ENCODE measurements at regions not wholly inside any gene's neighbourhood (a gene's known extent, or its start where the extent isn't known, plus 50 kb on each side); places are given as distances from the start of the nearest gene placed in this dataset.
"Not testable (repeated sequence)": the region's sequence is repeated elsewhere in the genome, so short reads cannot be mapped to it uniquely, and the experiment has no call there.

DNA sequence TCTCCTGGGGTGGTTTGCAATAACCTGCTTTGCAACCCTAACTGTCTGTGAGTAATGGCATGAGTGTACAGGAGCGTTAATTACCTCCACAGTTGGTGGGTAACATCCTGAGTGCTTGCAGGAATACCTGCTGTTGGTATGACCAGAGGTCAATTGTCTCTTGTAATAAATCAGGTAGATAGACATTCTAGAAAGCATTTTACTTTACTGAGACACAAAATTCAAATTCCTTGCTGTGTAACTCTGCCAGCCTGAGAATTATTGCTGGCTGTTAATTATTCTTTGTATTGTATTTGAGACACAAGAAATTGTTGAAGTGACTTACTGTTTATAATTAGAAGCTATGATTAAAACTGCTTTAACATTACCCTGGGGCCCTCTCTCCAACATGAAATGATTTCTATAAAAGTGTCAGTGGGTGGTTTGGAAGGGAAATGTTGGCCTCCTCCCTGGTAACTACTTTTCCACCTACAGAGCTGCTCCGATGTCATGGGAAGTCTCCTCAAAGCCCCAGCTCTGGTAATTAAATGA lies 150.8 kb upstream of the ADCY2 start:
- no peaks in the 10 kb centered on the region for H3K36me3 ChIP-seq (ENCODE audit: control insufficient read depth, low read depth, low read length)
- no peaks in the 10 kb centered on the region for H3K4me1 ChIP-seq (ENCODE audit: control insufficient read depth, low read depth, low read length)
- H3K9me3 ChIP-seq (ENCODE audit: control insufficient read depth, low read depth, low read length) = no peaks in the 10 kb centered on the region
- H3K9ac ChIP-seq (ENCODE audit: low read length) = no peak overlapping the region
- H3K27ac ChIP-seq (ENCODE audit: low read length) = no peak overlapping the region
- no peak overlapping the region for H3K4me3 ChIP-seq (ENCODE audit: low read length)
- H3K27me3 ChIP-seq (ENCODE audit: control insufficient read depth, insufficient read depth, low read length) = no peaks in the 10 kb centered on the region

- Histone ChIP-seq H3K4me3 (ENCODE audit: low read length) (no peak overlapping the region), H3K9ac (ENCODE audit: low read length) (no peak overlapping the region), H3K4me1 (ENCODE audit: control insufficient read depth, low read depth, low read length) (no peaks in the 10 kb centered on the region), H3K9me3 (ENCODE audit: control insufficient read depth, low read depth, low read length) (no peaks in the 10 kb centered on the region), H3K36me3 (ENCODE audit: control insufficient read depth, low read depth, low read length) (no peaks in the 10 kb centered on the region), H3K27me3 (ENCODE audit: control insufficient read depth, insufficient read depth, low read length) (no peaks in the 10 kb centered on the region), H3K27ac (ENCODE audit: low read length) (no peak overlapping the region)
These were observed 149.7 kb upstream of the ADCY2 start for GRCh38 chr5:7246287-7246686.

DNA sequence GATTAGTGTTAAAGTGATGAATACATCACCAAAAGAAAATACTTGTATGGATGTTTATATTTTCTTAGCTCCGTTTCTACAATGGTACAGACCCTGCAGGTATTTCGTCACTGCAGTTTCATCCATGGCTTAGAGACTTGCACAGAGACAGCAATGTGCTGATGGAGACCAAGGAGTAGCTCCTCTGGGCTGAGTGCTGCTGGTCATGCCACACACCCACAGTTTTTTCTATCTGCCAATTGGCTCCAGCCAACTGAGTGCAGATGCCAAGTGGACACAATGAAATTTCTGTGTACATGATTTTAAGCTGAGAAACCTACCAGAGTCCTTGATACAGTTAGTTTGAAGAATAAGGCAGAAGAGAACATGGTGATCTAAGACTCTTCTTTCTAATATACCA lies 145.9 kb upstream of the ADCY2 start:
- no peak overlapping the region for H3K9ac ChIP-seq (ENCODE audit: low read length)
- H3K36me3 ChIP-seq (ENCODE audit: control insufficient read depth, low read depth, low read length) = no peaks in the 10 kb centered on the region
- no peak overlapping the region for H3K4me3 ChIP-seq (ENCODE audit: low read length)
- H3K27me3 ChIP-seq (ENCODE audit: control insufficient read depth, insufficient read depth, low read length) = no peaks in the 10 kb centered on the region
- H3K27ac ChIP-seq (ENCODE audit: low read length) = no peak overlapping the region
- no peaks in the 10 kb centered on the region for H3K9me3 ChIP-seq (ENCODE audit: control insufficient read depth, low read depth, low read length)
- H3K4me1 ChIP-seq (ENCODE audit: control insufficient read depth, low read depth, low read length) = no peaks in the 10 kb centered on the region

- H3K4me1 ChIP-seq (ENCODE audit: control insufficient read depth, low read depth, low read length) = no peaks in the 10 kb centered on the region
- no peaks in the 10 kb centered on the region for H3K27me3 ChIP-seq (ENCODE audit: control insufficient read depth, insufficient read depth, low read length)
- H3K4me3 ChIP-seq (ENCODE audit: low read length) = no peak overlapping the region
- H3K9me3 ChIP-seq (ENCODE audit: control insufficient read depth, low read depth, low read length) = no peaks in the 10 kb centered on the region
- no peaks in the 10 kb centered on the region for H3K36me3 ChIP-seq (ENCODE audit: control insufficient read depth, low read depth, low read length)
- no peak overlapping the region for H3K27ac ChIP-seq (ENCODE audit: low read length)
- H3K9ac ChIP-seq (ENCODE audit: low read length) = no peak overlapping the region
These were observed 145.3 kb upstream of the ADCY2 start for GRCh38 chr5:7250611-7251010.

GRCh38 chr5:7251132-7251531 lies 144.8 kb upstream of the ADCY2 start:
- Histone ChIP-seq H3K9ac (ENCODE audit: low read length) (no peak overlapping the region), H3K27me3 (ENCODE audit: control insufficient read depth, insufficient read depth, low read length) (no peaks in the 10 kb centered on the region), H3K9me3 (ENCODE audit: control insufficient read depth, low read depth, low read length) (no peaks in the 10 kb centered on the region), H3K4me1 (ENCODE audit: control insufficient read depth, low read depth, low read length) (no peaks in the 10 kb centered on the region), H3K4me3 (ENCODE audit: low read length) (no peak overlapping the region), H3K36me3 (ENCODE audit: control insufficient read depth, low read depth, low read length) (no peaks in the 10 kb centered on the region), H3K27ac (ENCODE audit: low read length) (no peak overlapping the region)

GRCh38 chr5:7261049-7261448 lies 134.9 kb upstream of the ADCY2 start:
- peak overlapping the region; percentile 58 for H3K4me3 ChIP-seq (ENCODE audit: low read length)
- H3K9ac ChIP-seq (ENCODE audit: low read length) = peak overlapping the region; percentile 69
- H3K4me1 ChIP-seq (ENCODE audit: control insufficient read depth, low read depth, low read length) = peaks cover 27% of the 10 kb centered on the region
- peaks cover 11% of the 10 kb centered on the region for H3K36me3 ChIP-seq (ENCODE audit: control insufficient read depth, low read depth, low read length)
- no peaks in the 10 kb centered on the region for H3K27me3 ChIP-seq (ENCODE audit: control insufficient read depth, insufficient read depth, low read length)
- H3K9me3 ChIP-seq (ENCODE audit: control insufficient read depth, low read depth, low read length) = no peaks in the 10 kb centered on the region
- peak overlapping the region; percentile 94 for H3K27ac ChIP-seq (ENCODE audit: low read length)

- Histone ChIP-seq H3K4me1 (ENCODE audit: control insufficient read depth, low read depth, low read length) (peaks cover 27% of the 10 kb centered on the region), H3K9me3 (ENCODE audit: control insufficient read depth, low read depth, low read length) (no peaks in the 10 kb centered on the region), H3K36me3 (ENCODE audit: control insufficient read depth, low read depth, low read length) (peaks cover 11% of the 10 kb centered on the region), H3K9ac (ENCODE audit: low read length) (peak overlapping the region; percentile 69), H3K4me3 (ENCODE audit: low read length) (peak overlapping the region; percentile 58), H3K27me3 (ENCODE audit: control insufficient read depth, insufficient read depth, low read length) (no peaks in the 10 kb centered on the region), H3K27ac (ENCODE audit: low read length) (peak overlapping the region; percentile 94)
These were observed 134.0 kb upstream of the ADCY2 start for GRCh38 chr5:7261900-7262299.

GRCh38 chr5:7263398-7264015 lies 132.4 kb upstream of the ADCY2 start:
- Histone ChIP-seq H3K4me3 (ENCODE audit: low read length) (peak overlapping the region; percentile 58), H3K4me1 (ENCODE audit: control insufficient read depth, low read depth, low read length) (peaks cover 27% of the 10 kb centered on the region), H3K9ac (ENCODE audit: low read length) (peak overlapping the region; percentile 47), H3K27ac (ENCODE audit: low read length) (peak overlapping the region; percentile 46), H3K36me3 (ENCODE audit: control insufficient read depth, low read depth, low read length) (peaks cover 16% of the 10 kb centered on the region)
- not testable (repeated sequence) for H3K9me3 ChIP-seq (ENCODE audit: control insufficient read depth, low read depth, low read length); H3K27me3 ChIP-seq (ENCODE audit: control insufficient read depth, insufficient read depth, low read length)

DNA sequence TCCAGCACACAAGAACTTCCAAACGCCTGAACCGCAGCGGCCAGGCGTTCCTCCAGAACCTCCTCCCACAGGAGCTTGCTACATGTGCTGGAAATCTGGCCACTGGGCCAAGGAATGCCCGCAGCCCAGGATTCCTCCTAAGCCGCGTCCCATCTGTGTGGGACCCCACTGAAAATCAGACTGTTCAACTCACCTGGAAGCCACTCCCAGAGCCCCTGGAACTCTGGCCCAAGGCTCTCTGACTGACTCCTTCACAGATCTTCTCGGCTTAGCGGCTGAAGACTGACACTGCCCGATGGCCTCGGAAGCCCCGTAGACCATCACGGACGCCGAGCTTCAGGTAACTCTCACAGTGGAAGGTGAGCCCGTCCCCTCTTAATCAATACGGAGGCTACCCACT lies 130.2 kb upstream of the ADCY2 start:
- peaks cover 16% of the 10 kb centered on the region for H3K36me3 ChIP-seq (ENCODE audit: control insufficient read depth, low read depth, low read length)
- H3K4me3 ChIP-seq (ENCODE audit: low read length); H3K9me3 ChIP-seq (ENCODE audit: control insufficient read depth, low read depth, low read length); H3K27ac ChIP-seq (ENCODE audit: low read length); H3K9ac ChIP-seq (ENCODE audit: low read length); H3K27me3 ChIP-seq (ENCODE audit: control insufficient read depth, insufficient read depth, low read length): not testable (repeated sequence)
- H3K4me1 ChIP-seq (ENCODE audit: control insufficient read depth, low read depth, low read length) = peaks cover 30% of the 10 kb centered on the region

DNA sequence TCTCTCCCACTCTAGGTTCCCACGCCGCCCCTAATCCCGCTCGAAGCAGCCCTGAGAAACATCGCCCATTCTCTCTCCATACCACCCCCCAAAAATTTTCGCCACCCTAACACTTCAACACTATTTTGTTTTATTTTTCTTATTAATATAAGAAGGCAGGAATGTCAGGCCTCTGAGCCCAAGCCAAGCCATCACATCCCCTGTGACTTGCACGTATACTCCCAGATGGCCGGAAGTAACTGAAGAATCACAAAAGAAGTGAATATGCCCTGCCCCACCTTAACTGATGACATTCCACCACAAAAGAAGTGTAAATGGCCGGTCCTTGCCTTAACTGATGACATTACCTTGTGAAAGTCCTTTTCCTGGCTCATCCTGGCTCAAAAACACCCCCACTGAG lies 127.2 kb upstream of the ADCY2 start:
- not testable (repeated sequence) for H3K9me3 ChIP-seq (ENCODE audit: control insufficient read depth, low read depth, low read length); H3K36me3 ChIP-seq (ENCODE audit: control insufficient read depth, low read depth, low read length); H3K4me3 ChIP-seq (ENCODE audit: low read length); H3K27ac ChIP-seq (ENCODE audit: low read length); H3K27me3 ChIP-seq (ENCODE audit: control insufficient read depth, insufficient read depth, low read length); H3K9ac ChIP-seq (ENCODE audit: low read length)
- peaks cover 18% of the 10 kb centered on the region for H3K4me1 ChIP-seq (ENCODE audit: control insufficient read depth, low read depth, low read length)

- Histone ChIP-seq H3K9ac (ENCODE audit: low read length) (peak overlapping the region; percentile 34), H3K4me1 (ENCODE audit: control insufficient read depth, low read depth, low read length) (peaks cover 18% of the 10 kb centered on the region), H3K27me3 (ENCODE audit: control insufficient read depth, insufficient read depth, low read length) (peaks cover 8% of the 10 kb centered on the region), H3K36me3 (ENCODE audit: control insufficient read depth, low read depth, low read length) (peaks cover 4% of the 10 kb centered on the region), H3K9me3 (ENCODE audit: control insufficient read depth, low read depth, low read length) (no peaks in the 10 kb centered on the region), H3K27ac (ENCODE audit: low read length) (peak overlapping the region; percentile 66), H3K4me3 (ENCODE audit: low read length) (peak overlapping the region; percentile 19)
These were observed 126.2 kb upstream of the ADCY2 start for GRCh38 chr5:7269591-7270274.

Data from iPS-18a (cell line).